ENCODE measurements at regions not wholly inside any gene's neighbourhood (a gene's known extent, or its start where the extent isn't known, plus 50 kb on each side); places are given as distances from the start of the nearest gene placed in this dataset.
"Not testable (repeated sequence)": the region's sequence is repeated elsewhere in the genome, so short reads cannot be mapped to it uniquely, and the experiment has no call there.

DNA sequence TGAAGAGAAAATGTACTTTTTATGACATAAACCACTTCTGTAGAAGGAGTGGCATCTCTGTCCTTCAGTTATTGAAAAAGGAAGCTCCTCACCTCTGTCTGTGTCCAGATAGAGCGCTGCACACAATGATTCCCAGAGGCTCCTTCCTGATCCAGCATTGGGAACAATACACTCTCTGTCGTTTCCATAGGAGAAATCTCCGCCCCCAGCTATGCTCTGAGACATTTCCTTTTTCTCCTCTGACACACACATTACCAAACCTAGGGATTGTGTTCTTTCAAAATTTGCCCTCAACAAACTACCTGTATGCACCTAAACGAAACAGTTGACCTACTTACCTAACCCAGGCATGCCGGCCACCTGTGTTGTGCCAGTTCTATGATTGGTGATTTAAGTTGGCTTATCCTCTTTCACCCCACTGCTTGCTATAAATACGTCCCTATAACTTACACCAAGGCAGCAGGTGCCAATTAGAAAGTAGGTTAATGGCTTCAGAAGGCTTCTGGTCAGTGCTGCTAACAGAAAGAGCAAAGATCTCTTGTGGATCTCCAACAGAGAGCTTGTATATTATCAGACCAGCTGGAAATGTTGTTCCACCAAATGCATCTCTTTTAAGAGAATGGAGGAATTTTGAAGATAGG lies 140.1 kb upstream of the JCAD start:
- H3K36me3 Mint-ChIP-seq (ENCODE audit: insufficient read depth) = peaks cover 1% of the 10 kb centered on the region
- H3K27me3 Mint-ChIP-seq = peaks cover 10% of the 10 kb centered on the region
- H3K9me3 Mint-ChIP-seq (ENCODE audit: low read depth) = peaks cover 13% of the 10 kb centered on the region
- H3K4me1 Mint-ChIP-seq (ENCODE audit: low read depth) = peaks cover 3% of the 10 kb centered on the region
- H3K4me3 Mint-ChIP-seq (ENCODE audit: low read depth) = no peak overlapping the region
- TF ChIP-seq, protein P1, sequence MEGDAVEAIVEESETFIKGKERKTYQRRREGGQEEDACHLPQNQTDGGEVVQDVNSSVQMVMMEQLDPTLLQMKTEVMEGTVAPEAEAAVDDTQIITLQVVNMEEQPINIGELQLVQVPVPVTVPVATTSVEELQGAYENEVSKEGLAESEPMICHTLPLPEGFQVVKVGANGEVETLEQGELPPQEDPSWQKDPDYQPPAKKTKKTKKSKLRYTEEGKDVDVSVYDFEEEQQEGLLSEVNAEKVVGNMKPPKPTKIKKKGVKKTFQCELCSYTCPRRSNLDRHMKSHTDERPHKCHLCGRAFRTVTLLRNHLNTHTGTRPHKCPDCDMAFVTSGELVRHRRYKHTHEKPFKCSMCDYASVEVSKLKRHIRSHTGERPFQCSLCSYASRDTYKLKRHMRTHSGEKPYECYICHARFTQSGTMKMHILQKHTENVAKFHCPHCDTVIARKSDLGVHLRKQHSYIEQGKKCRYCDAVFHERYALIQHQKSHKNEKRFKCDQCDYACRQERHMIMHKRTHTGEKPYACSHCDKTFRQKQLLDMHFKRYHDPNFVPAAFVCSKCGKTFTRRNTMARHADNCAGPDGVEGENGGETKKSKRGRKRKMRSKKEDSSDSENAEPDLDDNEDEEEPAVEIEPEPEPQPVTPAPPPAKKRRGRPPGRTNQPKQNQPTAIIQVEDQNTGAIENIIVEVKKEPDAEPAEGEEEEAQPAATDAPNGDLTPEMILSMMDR (IDR thresholded peaks at IDR 0.05; ENCODE audit: unreplicated experiment) = no peak
- DNase-seq (ENCODE audit: low spot score, unreplicated experiment) = no peak
- no peak overlapping the region for H3K27ac Mint-ChIP-seq

DNA sequence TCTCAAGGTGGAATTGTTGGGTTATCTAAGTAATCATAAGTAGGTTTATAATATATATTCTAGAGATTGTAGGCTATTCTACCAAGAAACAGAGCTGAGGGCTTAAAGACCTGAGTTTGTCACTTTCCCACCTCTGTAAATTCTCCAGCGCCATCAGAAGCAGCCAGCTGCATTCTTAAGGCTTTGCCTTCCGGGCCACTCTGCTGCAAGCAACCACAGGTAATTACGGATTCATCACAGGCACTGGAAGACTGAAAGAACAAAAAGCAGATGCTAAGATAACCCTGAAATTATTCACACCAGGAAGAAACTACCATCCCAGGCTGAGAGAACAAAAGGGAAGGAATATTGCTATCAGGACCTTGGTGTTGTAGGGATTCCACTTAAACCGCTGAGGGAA lies 137.8 kb upstream of the JCAD start:
- no peak overlapping the region for H3K4me3 Mint-ChIP-seq (ENCODE audit: low read depth)
- H3K4me1 Mint-ChIP-seq (ENCODE audit: low read depth) = peaks cover 3% of the 10 kb centered on the region
- H3K27ac Mint-ChIP-seq = peak overlapping the region; percentile 29
- H3K36me3 Mint-ChIP-seq (ENCODE audit: insufficient read depth) = peaks cover 2% of the 10 kb centered on the region
- no peak for DNase-seq (ENCODE audit: low spot score, unreplicated experiment)
- H3K9me3 Mint-ChIP-seq (ENCODE audit: low read depth) = peaks cover 19% of the 10 kb centered on the region
- H3K27me3 Mint-ChIP-seq = peaks cover 10% of the 10 kb centered on the region
- TF ChIP-seq, protein P1 (IDR thresholded peaks at IDR 0.05; ENCODE audit: unreplicated experiment) = no peak

DNA sequence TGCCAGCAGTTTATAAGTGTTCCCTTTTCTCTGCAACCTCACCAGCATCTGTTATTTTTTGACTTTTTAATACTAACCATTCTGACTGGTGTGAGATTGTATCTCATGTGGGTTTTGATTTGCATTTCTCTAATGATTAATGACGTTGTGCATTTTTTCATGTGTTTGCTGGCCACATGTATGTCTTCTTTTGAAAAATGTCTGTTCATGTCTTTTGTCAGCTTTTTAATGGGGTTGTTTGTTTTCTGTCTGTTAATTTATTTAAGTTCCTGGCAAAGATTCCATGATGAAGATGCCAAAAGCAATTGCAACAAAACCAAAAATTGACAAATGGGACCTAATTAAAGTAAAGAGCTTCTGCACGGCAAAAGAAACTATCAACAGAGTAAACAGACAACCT lies 137.2 kb upstream of the JCAD start:
- not testable (repeated sequence) for H3K4me3 Mint-ChIP-seq (ENCODE audit: low read depth); H3K27ac Mint-ChIP-seq; DNase-seq (ENCODE audit: low spot score, unreplicated experiment); H3K4me1 Mint-ChIP-seq (ENCODE audit: low read depth); H3K36me3 Mint-ChIP-seq (ENCODE audit: insufficient read depth)
- H3K9me3 Mint-ChIP-seq (ENCODE audit: low read depth) = peaks cover 19% of the 10 kb centered on the region
- H3K27me3 Mint-ChIP-seq = peaks cover 10% of the 10 kb centered on the region

DNA sequence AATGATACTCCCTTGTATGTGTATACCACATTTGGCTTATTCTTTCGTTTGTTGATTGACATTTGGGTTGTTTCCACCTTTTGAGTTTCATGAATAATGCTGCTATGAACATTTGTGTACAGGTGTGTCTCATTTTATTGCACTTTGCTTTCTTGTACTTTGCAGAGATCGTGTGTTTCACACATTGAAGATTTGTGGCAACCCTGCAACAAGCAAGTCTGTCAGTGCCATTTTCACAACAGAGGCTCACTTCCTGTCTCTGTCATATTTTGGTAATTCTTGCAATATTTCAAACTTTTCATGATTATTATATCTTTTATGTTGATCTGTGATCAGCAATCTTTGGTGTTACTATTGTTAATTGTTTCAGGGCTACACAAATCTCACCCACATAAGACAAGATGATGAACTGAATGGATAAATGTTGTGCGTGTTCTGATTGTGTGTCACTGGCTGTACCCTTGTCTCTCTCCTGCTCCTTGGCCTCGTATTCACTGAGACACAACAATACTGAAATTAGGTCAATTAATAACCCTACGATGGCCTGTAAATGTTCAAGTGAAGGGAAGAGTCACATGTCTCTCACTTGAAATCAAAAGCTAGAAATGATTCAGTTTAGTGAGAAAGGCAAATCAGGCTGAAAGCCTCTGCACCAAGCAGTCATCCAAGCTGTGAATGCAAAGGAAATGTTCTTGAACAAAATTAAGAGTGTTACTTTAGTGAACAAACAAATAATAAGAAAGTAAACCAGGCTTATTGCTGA lies 133.6 kb upstream of the JCAD start:
- H3K27me3 Mint-ChIP-seq = peaks cover 5% of the 10 kb centered on the region
- H3K4me3 Mint-ChIP-seq (ENCODE audit: low read depth) = no peak overlapping the region
- H3K4me1 Mint-ChIP-seq (ENCODE audit: low read depth) = peaks cover 9% of the 10 kb centered on the region
- TF ChIP-seq, protein P1 (IDR thresholded peaks at IDR 0.05; ENCODE audit: unreplicated experiment) = no peak
- no peak overlapping the region for H3K27ac Mint-ChIP-seq
- H3K9me3 Mint-ChIP-seq (ENCODE audit: low read depth) = peaks cover 19% of the 10 kb centered on the region
- peaks cover 2% of the 10 kb centered on the region for H3K36me3 Mint-ChIP-seq (ENCODE audit: insufficient read depth)
- DNase-seq (ENCODE audit: low spot score, unreplicated experiment) = no peak

DNA sequence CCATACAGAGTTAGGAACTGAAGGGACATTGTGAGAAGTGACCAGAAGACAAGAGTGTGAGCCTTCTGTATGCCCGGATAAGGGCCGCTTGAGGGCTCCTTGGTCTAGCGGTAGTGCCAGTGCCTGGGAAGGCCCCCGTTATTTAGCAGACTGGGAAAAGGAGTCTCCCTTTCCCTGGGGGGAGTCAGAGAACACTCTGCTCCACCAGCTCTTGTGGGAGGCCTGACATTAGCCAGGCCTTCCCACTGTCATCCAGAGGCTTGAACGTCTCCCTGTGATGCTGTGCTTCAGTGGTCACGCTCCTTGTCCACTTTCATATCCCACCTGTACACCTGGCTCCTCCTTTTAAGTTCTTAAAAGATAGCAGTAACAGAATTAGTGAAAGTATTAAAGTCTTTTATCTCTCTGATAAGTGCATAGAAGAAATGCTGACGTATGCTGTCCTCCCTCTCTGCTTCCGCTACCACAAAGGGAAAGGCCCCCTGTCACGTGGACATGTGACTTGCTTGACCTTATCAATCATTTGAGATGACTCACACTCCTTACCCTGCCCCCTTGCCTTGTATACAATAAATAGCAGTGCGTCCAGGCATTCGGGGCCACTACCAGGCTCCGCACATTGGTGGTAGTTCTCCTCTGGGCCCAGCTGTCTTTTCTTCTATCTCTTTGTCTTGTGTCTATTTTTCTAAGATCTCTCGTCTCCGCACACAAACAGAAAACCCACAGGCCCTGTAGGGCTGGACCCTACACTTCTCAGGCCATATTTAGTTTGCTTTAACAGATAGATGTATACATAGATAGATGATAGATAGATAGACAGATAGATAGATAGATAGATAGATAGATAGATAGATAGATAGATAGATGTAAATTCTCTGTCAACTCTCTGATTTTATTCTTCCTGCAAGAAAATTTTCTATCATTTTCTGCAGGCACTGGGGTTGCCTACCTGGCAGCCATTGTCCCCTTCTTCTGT lies 131.5 kb upstream of the JCAD start:
- Mint-ChIP-seq H3K4me3 (ENCODE audit: low read depth) (no peak overlapping the region), H3K27ac (peak overlapping the region; percentile 82), H3K36me3 (ENCODE audit: insufficient read depth) (peaks cover 2% of the 10 kb centered on the region), H3K27me3 (peaks cover 2% of the 10 kb centered on the region), H3K4me1 (ENCODE audit: low read depth) (peaks cover 10% of the 10 kb centered on the region), H3K9me3 (ENCODE audit: low read depth) (peaks cover 14% of the 10 kb centered on the region)
- TF ChIP-seq, protein P1 (IDR thresholded peaks at IDR 0.05; ENCODE audit: unreplicated experiment) = no peak
- DNase-seq (ENCODE audit: low spot score, unreplicated experiment) = no peak
